ENCODE measurements at regions not wholly inside any gene's neighbourhood (a gene's known extent, or its start where the extent isn't known, plus 50 kb on each side); places are given as distances from the start of the nearest gene placed in this dataset.
"Not testable (repeated sequence)": the region's sequence is repeated elsewhere in the genome, so short reads cannot be mapped to it uniquely, and the experiment has no call there.

DNA sequence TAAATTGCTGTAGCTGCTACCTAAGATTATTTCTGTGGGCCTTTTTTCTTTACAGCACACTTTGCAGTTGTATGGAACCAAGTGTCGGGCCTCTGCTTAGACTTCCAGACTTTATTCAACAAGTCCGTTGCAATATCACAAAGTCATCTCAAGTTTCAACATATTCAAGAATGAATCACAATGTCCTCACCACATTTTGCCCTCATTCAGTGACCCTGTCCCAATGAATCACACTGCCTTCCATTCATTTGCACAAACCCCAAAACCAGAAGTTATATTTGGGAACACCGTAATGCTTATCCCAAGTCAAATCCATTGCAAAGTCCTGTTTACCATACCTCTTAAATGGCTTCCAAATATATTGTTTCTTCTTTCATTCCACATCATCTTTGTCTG, 439.6 kb downstream of the CSNK1G3 start:
- Mint-ChIP-seq H3K27ac (no peak overlapping the region), H3K27me3 (no peaks in the 10 kb centered on the region), H3K4me1 (no peaks in the 10 kb centered on the region), H3K4me3 (no peak overlapping the region), H3K36me3 (ENCODE audit: low read depth) (no peaks in the 10 kb centered on the region)
- no peaks in the 10 kb centered on the region for H3K9me3 ChIP-seq (ENCODE audit: control insufficient read depth, low read length, poor library complexity, severe bottlenecking)
- ATAC-seq (no peak), DNase-seq (no peak)

DNA sequence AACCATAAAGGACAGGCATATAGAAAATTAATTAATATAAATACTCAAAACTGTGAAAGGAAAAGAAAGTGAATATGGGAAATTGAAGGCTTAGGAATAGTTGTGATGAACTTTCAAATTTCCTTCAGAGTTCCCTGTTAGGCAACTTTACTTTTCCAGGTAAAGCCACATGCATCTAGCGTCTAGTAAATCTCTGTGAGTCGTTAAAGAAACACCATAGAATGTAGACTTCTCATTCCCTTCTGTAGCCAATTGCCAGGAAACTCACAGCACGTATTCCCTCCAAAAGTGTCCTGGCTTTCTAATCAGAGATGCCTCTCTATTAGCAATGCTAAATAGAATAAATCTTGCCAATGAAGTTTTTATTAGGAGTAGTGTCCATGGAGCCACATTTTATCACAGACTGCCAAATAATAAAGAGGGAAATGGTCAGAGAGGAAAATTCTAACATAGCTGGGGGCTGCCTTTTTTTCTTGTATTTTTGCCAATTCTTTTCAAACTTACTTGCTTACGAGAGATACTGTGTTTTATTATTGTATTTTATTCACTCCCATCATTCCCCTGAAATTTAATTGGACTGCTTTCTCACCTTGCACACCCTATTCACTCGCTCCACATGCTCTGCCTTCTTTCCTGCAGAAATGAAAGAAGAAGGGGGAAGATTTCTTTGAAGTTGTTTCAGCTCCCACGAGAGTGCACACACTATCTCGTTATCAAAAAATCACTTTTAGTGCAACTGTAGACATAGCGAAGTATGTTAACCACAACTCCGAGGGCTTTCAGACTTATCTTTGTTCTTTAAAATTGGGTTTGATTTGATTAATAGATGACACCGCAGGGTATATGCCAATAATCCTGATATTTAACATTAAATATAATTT, 439.0 kb downstream of the CSNK1G3 start:
- Mint-ChIP-seq H3K27me3 (no peaks in the 10 kb centered on the region), H3K36me3 (ENCODE audit: low read depth) (no peaks in the 10 kb centered on the region), H3K4me3 (no peak overlapping the region), H3K27ac (no peak overlapping the region), H3K4me1 (no peaks in the 10 kb centered on the region)
- no peak for DNase-seq
- ATAC-seq: no peak
- no peaks in the 10 kb centered on the region for H3K9me3 ChIP-seq (ENCODE audit: control insufficient read depth, low read length, poor library complexity, severe bottlenecking)

DNA sequence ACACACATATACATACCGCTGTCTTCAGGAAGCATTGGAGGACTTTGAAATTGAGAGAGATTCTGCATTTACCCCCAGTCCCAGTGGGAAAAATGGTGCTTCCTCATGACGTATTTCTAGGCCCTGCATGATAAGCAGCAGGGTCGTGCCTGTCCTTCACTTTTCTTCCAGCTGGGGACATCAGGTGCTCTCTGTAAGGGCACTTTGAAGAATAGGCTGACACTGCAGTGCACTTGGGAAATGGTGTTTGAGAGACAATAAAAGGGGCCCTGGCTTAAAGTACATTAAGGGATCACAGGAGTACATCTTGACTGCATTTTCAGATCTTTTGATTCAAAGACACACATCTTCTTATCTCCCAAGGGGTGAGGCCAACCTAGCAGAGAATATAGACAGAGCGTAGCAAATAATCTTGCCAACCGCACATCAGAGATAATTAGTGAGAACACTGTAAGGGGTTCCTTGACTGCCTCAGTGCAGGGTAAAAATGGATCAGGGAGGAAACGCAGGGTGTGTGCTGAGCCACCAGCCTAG, 437.9 kb downstream of the CSNK1G3 start:
- Mint-ChIP-seq H3K27ac (no peak overlapping the region), H3K36me3 (ENCODE audit: low read depth) (no peaks in the 10 kb centered on the region), H3K4me3 (no peak overlapping the region), H3K27me3 (no peaks in the 10 kb centered on the region), H3K4me1 (no peaks in the 10 kb centered on the region)
- no peaks in the 10 kb centered on the region for H3K9me3 ChIP-seq (ENCODE audit: control insufficient read depth, low read length, poor library complexity, severe bottlenecking)
- ATAC-seq (no peak), DNase-seq (no peak)

DNA sequence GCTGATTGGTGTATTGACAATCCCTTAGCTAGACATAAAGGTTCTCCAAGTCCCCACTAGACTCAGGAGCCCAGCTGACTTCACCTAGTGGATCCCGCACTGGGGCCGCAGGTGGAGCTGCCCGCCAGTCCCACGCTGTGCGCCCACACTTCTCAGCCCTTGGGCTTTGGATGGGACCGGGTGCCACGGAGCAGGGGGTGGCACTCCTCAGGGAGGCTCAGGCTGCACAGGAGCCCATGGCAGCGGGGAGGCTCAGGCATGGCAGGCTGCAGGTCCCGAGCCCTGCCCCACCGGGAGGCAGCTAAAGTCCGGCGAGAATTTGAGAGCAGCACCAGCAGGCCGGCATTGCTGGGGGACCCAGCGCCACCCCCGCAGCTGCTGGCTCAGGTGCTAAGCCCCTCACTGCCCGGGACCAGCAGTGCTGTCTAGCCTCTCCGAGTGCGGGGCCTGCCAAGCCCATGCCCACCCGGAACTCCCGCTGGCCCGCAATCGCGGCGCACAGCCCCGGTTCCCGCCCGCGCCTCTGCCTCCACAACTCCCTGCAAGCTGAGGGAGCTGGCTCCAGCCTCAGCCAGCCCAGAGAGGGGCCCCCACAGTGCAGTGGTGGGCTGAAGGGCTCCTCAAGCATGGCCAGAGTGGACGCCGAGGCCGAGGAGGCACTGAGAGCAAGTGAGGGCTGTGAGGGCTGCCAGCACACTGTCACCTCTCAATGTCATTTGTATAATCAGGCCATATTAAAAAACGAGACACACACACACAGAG, 437.2 kb downstream of the CSNK1G3 start:
- no peak overlapping the region for H3K4me3 Mint-ChIP-seq
- H3K27me3 Mint-ChIP-seq: no peaks in the 10 kb centered on the region
- ATAC-seq (no peak), DNase-seq (no peak)
- H3K27ac Mint-ChIP-seq: no peak overlapping the region
- no peaks in the 10 kb centered on the region for H3K4me1 Mint-ChIP-seq
- no peaks in the 10 kb centered on the region for H3K9me3 ChIP-seq (ENCODE audit: control insufficient read depth, low read length, poor library complexity, severe bottlenecking)
- H3K36me3 Mint-ChIP-seq (ENCODE audit: low read depth): no peaks in the 10 kb centered on the region

DNA sequence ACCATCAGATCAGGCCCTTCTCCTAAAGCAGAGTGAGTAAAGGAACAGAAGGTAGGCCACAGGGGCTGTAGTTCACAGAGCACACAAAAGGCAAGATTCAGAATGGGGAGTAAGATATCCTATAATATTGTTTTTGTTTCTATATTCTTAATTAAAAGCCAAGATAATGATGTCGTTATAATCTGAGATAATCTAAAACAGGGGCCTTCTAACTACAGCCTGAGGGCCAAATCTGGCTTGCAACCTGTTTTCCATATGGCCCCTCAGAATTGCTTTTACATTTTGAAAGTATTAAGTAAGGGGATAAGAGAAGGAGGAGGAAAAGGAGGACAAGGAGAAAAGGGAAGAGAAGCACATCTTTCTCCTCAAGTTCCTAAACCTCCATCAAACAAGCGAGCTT, 435.8 kb downstream of the CSNK1G3 start:
- ATAC-seq (no peak), DNase-seq (no peak)
- Mint-ChIP-seq H3K4me1 (no peaks in the 10 kb centered on the region), H3K27me3 (no peaks in the 10 kb centered on the region), H3K4me3 (no peak overlapping the region), H3K27ac (no peak overlapping the region), H3K36me3 (ENCODE audit: low read depth) (no peaks in the 10 kb centered on the region)
- H3K9me3 ChIP-seq (ENCODE audit: control insufficient read depth, low read length, poor library complexity, severe bottlenecking): no peaks in the 10 kb centered on the region

DNA sequence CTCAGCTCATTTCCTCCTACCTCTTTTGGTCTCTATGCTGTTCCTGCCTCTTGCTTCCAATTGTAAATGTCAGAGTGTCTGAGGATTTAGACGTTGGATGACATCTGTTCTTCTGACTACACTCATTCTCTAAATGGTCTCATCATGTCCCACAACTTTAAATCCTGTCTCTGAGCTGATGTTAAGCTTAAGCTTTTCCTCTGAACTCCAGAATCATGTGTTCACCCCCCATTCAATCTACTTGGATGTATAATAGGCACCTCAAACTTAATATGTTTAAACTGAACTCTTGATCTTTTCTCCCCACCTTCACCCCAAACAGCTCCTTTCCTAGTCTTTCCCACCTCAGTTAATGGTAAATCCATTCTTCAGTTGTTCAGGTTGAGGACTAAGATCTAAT, 433.6 kb downstream of the CSNK1G3 start:
- H3K27me3 Mint-ChIP-seq: no peaks in the 10 kb centered on the region
- DNase-seq: no peak
- H3K4me1 Mint-ChIP-seq: no peaks in the 10 kb centered on the region
- H3K27ac Mint-ChIP-seq: no peak overlapping the region
- no peak overlapping the region for H3K4me3 Mint-ChIP-seq
- no peak for ATAC-seq
- no peaks in the 10 kb centered on the region for H3K9me3 ChIP-seq (ENCODE audit: control insufficient read depth, low read length, poor library complexity, severe bottlenecking)
- H3K36me3 Mint-ChIP-seq (ENCODE audit: low read depth): no peaks in the 10 kb centered on the region

DNA sequence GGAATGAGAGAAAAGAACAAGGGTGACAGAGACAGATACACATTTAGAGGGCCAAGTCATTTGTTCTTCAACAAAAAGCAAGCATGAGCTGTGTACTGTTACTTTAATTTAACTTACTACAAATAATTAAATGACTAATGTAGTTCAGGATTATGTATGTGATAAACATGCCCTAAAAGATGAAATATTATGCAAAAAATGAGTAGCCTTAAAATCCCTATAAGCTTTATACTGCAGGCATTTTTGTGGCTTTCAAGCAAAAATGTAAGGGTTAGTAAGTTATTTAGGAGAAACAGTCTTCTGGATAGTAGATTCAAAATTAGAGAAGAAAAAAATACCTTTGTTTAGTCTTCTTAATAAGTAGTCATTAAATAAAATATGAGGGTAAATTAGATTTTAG, 431.2 kb downstream of the CSNK1G3 start:
- ATAC-seq (no peak), DNase-seq (no peak)
- H3K27ac Mint-ChIP-seq: no peak overlapping the region
- no peaks in the 10 kb centered on the region for H3K36me3 Mint-ChIP-seq (ENCODE audit: low read depth)
- no peaks in the 10 kb centered on the region for H3K4me1 Mint-ChIP-seq
- H3K4me3 Mint-ChIP-seq: no peak overlapping the region
- no peaks in the 10 kb centered on the region for H3K27me3 Mint-ChIP-seq
- H3K9me3 ChIP-seq (ENCODE audit: control insufficient read depth, low read length, poor library complexity, severe bottlenecking): no peaks in the 10 kb centered on the region

DNA sequence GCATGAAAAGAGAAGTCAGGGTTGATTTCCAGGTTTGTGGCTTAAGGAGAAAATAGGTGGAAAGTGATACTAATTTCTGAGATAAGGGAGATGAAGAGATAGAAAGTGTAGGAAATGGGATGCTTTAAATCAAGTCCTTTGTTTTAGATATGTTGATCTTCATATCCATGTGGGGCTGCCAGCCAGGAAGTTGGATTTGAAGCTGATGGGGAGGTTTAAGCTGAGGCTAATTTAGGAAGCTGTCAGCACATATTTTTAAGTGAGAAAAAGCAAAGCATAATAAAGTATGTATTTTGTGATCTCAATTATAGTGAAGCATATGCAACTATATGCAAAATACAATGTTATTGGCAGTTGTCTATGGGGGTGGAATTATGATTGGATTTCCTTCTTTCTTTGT, 428.4 kb downstream of the CSNK1G3 start:
- DNase-seq: no peak
- no peak for ATAC-seq
- Mint-ChIP-seq H3K4me1 (no peaks in the 10 kb centered on the region), H3K36me3 (ENCODE audit: low read depth) (no peaks in the 10 kb centered on the region), H3K27me3 (no peaks in the 10 kb centered on the region), H3K4me3 (no peak overlapping the region), H3K27ac (no peak overlapping the region)
- H3K9me3 ChIP-seq (ENCODE audit: control insufficient read depth, low read length, poor library complexity, severe bottlenecking): no peaks in the 10 kb centered on the region

DNA sequence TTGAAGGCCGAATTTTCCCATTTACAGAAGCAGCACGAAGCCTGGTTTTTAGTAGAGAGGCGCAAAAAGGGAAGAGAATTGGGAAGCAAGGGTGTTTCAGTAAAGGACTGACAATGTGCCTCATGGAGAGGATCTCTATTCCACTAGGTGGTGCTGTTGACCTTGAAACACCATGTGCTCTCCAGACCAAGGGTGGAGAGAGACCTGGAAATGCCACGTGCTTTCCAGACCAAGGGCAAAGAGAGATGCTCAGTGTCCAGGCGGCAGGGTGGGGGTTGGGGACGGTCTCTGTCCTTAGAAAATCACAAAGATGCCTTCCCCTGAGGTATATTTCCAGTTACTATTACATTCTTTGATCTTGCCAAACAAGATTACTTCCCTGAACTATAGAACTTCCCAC, 425.3 kb downstream of the CSNK1G3 start:
- Mint-ChIP-seq H3K27me3 (no peaks in the 10 kb centered on the region), H3K4me1 (no peaks in the 10 kb centered on the region), H3K27ac (no peak overlapping the region), H3K4me3 (no peak overlapping the region), H3K36me3 (ENCODE audit: low read depth) (no peaks in the 10 kb centered on the region)
- DNase-seq: no peak
- no peak for ATAC-seq
- no peaks in the 10 kb centered on the region for H3K9me3 ChIP-seq (ENCODE audit: control insufficient read depth, low read length, poor library complexity, severe bottlenecking)

DNA sequence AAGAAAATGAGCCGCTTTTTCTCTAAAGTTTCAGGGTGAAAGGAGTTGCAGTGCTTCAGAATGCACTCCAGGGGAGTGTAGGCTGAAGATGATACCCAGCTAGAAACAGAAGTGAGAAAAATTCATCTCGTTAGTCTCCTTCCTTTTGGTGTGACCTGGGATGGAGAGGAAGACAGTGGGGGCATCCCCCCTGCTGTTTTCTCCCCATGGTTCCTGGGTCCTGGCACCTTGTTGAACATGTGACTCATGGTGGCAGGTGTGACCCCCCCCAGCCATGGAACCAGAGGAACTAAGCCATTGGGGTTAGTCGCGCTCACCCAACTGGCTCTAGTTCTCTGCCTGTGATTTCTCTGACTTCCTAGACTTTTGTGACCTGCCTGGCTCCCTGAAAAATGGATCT, 424.6 kb downstream of the CSNK1G3 start:
- H3K4me1 Mint-ChIP-seq: no peaks in the 10 kb centered on the region
- H3K36me3 Mint-ChIP-seq (ENCODE audit: low read depth): no peaks in the 10 kb centered on the region
- H3K27me3 Mint-ChIP-seq: no peaks in the 10 kb centered on the region
- DNase-seq: no peak
- no peak overlapping the region for H3K4me3 Mint-ChIP-seq
- no peak for ATAC-seq
- no peaks in the 10 kb centered on the region for H3K9me3 ChIP-seq (ENCODE audit: control insufficient read depth, low read length, poor library complexity, severe bottlenecking)
- H3K27ac Mint-ChIP-seq: no peak overlapping the region

DNA sequence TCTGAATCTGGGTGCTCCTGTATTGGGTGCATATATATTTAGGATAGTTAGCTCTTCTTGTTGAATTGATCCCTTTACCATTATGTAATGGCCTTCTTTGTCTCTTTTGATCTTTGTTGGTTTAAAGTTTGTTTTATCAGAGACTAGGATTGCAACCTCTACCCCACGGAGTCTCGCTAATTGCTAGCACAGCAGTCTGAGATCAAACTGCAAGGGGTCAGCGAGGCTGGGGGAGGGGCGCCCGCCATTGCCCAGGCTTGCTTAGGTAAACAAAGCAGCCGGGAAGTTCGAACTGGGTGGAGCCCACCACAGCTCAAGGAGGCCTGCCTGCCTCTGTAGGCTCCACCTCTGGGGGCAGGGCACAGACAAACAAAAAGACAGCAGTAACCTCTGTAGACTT, 421.8 kb downstream of the CSNK1G3 start:
- not testable (repeated sequence) for H3K4me3 Mint-ChIP-seq; H3K27me3 Mint-ChIP-seq; H3K4me1 Mint-ChIP-seq; DNase-seq; ATAC-seq; H3K9me3 ChIP-seq (ENCODE audit: control insufficient read depth, low read length, poor library complexity, severe bottlenecking); H3K36me3 Mint-ChIP-seq (ENCODE audit: low read depth); H3K27ac Mint-ChIP-seq

DNA sequence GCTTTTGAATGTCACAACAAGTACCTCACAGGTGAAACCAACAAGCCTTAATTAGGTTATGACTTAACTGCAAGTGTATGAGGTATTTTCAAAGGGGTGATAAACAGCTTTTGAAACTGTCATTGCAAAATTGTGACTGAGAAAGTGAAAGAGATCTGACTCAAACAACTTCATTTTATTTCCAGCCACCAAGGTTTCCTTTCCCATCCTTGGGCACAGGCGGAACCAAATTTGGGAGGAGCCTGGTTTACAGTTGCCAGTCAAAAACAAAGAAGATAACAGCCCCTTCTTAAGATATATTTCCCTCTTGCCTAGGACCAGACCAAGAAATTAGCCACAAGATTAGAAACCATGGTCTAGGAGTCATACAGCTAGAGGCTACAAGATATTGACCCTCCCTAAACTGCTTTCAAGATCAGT, 417.1 kb downstream of the CSNK1G3 start:
- Mint-ChIP-seq H3K4me1 (no peaks in the 10 kb centered on the region), H3K36me3 (ENCODE audit: low read depth) (no peaks in the 10 kb centered on the region), H3K27me3 (no peaks in the 10 kb centered on the region), H3K4me3 (no peak overlapping the region), H3K27ac (no peak overlapping the region)
- no peak for ATAC-seq
- no peak for DNase-seq
- no peaks in the 10 kb centered on the region for H3K9me3 ChIP-seq (ENCODE audit: control insufficient read depth, low read length, poor library complexity, severe bottlenecking)

DNA sequence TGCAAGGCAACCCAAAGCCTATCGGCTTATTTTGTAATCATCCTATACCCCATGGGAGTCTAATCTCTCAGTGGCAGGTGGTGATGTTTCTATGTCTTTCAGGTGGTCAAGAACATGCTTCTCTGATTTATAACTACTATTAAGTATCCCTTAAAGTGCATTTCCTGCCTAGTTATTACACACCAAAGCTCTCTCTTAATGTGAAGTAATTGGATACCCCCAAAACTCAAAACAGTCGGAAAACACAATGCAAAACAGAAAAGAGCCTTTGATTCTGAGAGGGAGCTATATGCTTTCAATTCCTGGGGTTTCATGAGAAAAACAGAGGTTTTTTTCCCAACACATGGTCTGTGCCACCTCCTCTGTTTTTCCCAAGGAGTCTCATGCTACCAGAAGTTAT, 416.4 kb downstream of the CSNK1G3 start:
- H3K4me3 Mint-ChIP-seq: no peak overlapping the region
- no peak for DNase-seq
- no peaks in the 10 kb centered on the region for H3K4me1 Mint-ChIP-seq
- H3K9me3 ChIP-seq (ENCODE audit: control insufficient read depth, low read length, poor library complexity, severe bottlenecking): no peaks in the 10 kb centered on the region
- H3K36me3 Mint-ChIP-seq (ENCODE audit: low read depth): no peaks in the 10 kb centered on the region
- no peak overlapping the region for H3K27ac Mint-ChIP-seq
- ATAC-seq: no peak
- H3K27me3 Mint-ChIP-seq: no peaks in the 10 kb centered on the region
